Sigmoid colon (tissue), 6 donors: ENCODE measurements at regions not wholly inside any gene's neighbourhood (a gene's known extent, or its start where the extent isn't known, plus 50 kb on each side); places are given as distances from the start of the nearest gene placed in this dataset.
A peak's percentile ranks its signal among the peaks of the same experiment; 100 is the strongest.
"Not testable (repeated sequence)": the region's sequence is repeated elsewhere in the genome, so short reads cannot be mapped to it uniquely, and the experiment has no call there.

Source experiments
- DNase-seq: peaks from one replicate; pipeline ENCODE4 v3.0.0-alpha.2; 2019
- H3K27ac ChIP-seq, 4 donors: fragments of 200-600 bp; sonication (generic); one replicate each; pipeline ENCODE4 v1.5.1; 2016 to 2019; ENCODE audit warnings: mild to moderate bottlenecking in 1 of 4
- H3K27me3 ChIP-seq, 3 donors: fragments of 200-600 bp; sonication (generic); one replicate each; pipeline ENCODE4 v1.5.1; 2019; ENCODE audit warnings: mild to moderate bottlenecking in 1 of 3
- H3K36me3 ChIP-seq, 4 donors: fragments of 200-600 bp; sonication (generic); one replicate each; pipeline ENCODE4 v1.5.1; 2016 to 2019
- H3K4me1 ChIP-seq, 4 donors: fragments of 200-600 bp; sonication (generic); one replicate each; pipeline ENCODE4 v1.5.1; 2017 to 2019
- H3K4me3 ChIP-seq, 4 donors: fragments of 200-600 bp; sonication (generic); one replicate each; pipeline ENCODE4 v1.5.1; 2017 to 2019; ENCODE audit warnings: mild to moderate bottlenecking in 2 of 4, moderate library complexity in 1 of 4
- H3K9me3 ChIP-seq, 4 donors: fragments of 200-600 bp in 3 of 4; sonication (generic) in 3 of 4; one replicate each; pipeline versions ENCODE4 v1.5.1 to v1.6.1; 2013 to 2019
- EP300 ChIP-seq, 4 donors: sonication (generic); formaldehyde crosslinking; IDR thresholded peaks; one replicate each; pipeline ENCODE4 v1.6.1; 2017; ENCODE audit warnings: antibody characterized with exemption in 4 of 4
- POLR2A ChIP-seq, 2 donors: fragments of 450-650 bp; IDR thresholded peaks; one replicate each; pipeline ENCODE4 v1.6.1; 2016; ENCODE audit warnings: antibody characterized with exemption in 2 of 2, mild to moderate bottlenecking in 2 of 2, moderate library complexity in 2 of 2
- POLR2AphosphoS5 ChIP-seq, 4 donors: sonication (generic); formaldehyde crosslinking; IDR thresholded peaks; one replicate each; pipeline ENCODE4 v1.6.1; 2017; ENCODE audit warnings: antibody characterized with exemption in 4 of 4
- WGBS, 2 donors: extraction: QIAGEN DNeasy Blood & Tissue Kit; methylation state at CpG; one replicate each; pipeline ENCODE4 v1.1.7; 2013; 5-methylcytosine and 5-hydroxymethylcytosine counted together
- intact Hi-C: fragments of 100-400 bp; cut with DNase I; formaldehyde crosslinking; loops from one replicate; pipeline ENCODE4 v1.15.1; 2023
- TF ChIP-seq, protein P1 (sequence below), 4 experiments: fragments of 450-650 bp in 3 of 4; fragments of 200-600 bp in 1 of 4; IDR thresholded peaks; one replicate each; pipeline ENCODE4 v1.5.1; 2016 to 2019; ENCODE audit warnings: antibody characterized with exemption in 4 of 4, mild to moderate bottlenecking in 3 of 4, moderate library complexity in 2 of 4
- donor health status: healthy with polysubstance abuse.
- donor health status: healthy.

DNA sequence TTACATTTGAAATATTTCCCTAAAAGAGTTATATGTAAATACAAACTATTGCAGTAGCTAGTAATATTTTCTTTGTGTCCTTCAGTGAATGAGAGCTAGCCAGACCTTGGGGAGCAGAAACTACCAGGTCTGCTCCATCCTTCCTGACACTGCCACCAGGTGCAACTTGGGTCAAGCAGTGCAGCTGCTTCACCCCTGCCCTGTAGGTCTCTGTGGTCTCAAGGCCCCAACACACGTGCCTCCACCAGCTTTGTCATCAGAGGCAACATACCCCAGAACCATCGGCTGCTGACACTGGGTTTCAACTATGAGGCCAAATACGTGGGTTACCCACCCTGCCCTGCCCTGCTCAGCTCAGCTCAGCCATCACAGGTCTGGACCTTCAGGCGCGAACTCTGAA lies 181.6 kb downstream of the FCRL5 start:
- Histone ChIP-seq H3K27me3 (no peaks in the 10 kb centered on the region), H3K27ac (no peak overlapping the region), H3K4me3 (no peak overlapping the region), H3K9me3 (no peaks in the 10 kb centered on the region), H3K36me3 (no peaks in the 10 kb centered on the region), H3K4me1 (no peaks in the 10 kb centered on the region)
- intact Hi-C loops, result no loop called here
- DNase-seq, result no peak
- TF ChIP-seq POLR2AphosphoS5 (IDR thresholded peaks at IDR 0.05), result no peak
- no peak for TF ChIP-seq EP300 (IDR thresholded peaks at IDR 0.05)
- TF ChIP-seq, protein P1, sequence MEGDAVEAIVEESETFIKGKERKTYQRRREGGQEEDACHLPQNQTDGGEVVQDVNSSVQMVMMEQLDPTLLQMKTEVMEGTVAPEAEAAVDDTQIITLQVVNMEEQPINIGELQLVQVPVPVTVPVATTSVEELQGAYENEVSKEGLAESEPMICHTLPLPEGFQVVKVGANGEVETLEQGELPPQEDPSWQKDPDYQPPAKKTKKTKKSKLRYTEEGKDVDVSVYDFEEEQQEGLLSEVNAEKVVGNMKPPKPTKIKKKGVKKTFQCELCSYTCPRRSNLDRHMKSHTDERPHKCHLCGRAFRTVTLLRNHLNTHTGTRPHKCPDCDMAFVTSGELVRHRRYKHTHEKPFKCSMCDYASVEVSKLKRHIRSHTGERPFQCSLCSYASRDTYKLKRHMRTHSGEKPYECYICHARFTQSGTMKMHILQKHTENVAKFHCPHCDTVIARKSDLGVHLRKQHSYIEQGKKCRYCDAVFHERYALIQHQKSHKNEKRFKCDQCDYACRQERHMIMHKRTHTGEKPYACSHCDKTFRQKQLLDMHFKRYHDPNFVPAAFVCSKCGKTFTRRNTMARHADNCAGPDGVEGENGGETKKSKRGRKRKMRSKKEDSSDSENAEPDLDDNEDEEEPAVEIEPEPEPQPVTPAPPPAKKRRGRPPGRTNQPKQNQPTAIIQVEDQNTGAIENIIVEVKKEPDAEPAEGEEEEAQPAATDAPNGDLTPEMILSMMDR (IDR thresholded peaks at IDR 0.05), result no peak
- TF ChIP-seq POLR2A (IDR thresholded peaks at IDR 0.05), result no peak
- 78 to 87% methylated on average over 5 of the region's 5 CpGs for WGBS, 2 donors

DNA sequence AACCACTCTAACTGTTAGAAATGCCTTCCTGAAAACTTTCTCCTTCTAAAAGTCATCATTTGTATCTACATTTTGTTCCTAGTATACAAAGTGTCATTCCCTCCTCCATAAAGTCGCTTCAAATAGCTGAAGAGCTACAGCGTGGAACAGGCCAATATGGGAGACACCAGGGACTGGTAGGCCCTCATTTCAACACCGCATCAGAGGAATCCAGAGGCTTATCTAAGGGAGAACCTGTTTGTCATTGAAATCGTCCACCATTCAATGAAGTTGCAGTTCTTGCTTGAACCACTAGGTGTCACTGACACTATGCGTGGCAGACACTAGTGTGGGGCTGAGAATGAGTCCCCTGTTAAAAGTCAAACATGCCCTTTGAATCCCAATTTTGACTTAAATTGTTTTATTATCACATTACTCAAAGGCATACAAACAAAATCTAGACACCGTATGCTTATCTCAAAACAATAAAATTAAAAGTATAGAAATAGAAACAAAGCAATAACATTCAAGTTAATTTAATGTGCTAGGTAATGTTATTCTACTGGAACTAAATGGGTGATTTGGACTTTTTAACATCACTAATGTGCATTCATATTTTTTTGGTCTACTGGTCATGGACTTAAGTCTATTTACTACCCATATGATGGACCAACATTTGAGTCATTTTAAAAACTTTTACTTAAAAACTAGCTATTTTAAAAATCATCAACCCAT lies 182.3 kb downstream of the FCRL5 start:
- no peaks in the 10 kb centered on the region for H3K9me3 ChIP-seq
- intact Hi-C loops, result loop anchor here (2.0 kb wide), 1 partner anchor 119 kb away; no protein-coding TSS in a partner anchor
- H3K4me1 ChIP-seq, result no peaks in the 10 kb centered on the region
- no peak overlapping the region for H3K27ac ChIP-seq
- H3K4me3 ChIP-seq, result no peak overlapping the region
- no peaks in the 10 kb centered on the region for H3K27me3 ChIP-seq
- WGBS, 2 donors, result 2 to 9% methylated on average over 6 of the region's 6 CpGs
- no peak for DNase-seq
- no peak for TF ChIP-seq POLR2A (IDR thresholded peaks at IDR 0.05)
- no peak for TF ChIP-seq POLR2AphosphoS5 (IDR thresholded peaks at IDR 0.05)
- TF ChIP-seq, protein P1 (IDR thresholded peaks at IDR 0.05), result peak; percentile 30 to 95 (median 77)
- no peaks in the 10 kb centered on the region for H3K36me3 ChIP-seq

DNA sequence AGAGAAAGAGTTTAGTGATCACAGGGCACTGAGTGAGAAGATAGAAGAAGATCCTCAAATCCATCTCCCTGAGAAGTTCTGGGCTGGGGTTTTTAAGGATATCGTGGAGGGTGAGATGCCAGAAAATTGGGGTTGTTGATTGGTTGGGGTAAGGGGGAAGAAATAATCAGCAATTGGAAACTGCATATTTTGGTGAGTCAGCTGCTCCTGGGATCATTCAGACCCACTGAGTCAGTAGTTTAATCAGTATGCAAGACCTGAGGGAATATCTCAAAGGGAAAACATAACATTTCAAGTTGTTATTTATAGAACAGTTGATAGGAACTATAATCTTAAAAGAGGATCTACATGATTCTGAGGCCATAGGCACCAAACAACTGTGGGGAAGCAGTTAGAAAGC lies 183.4 kb downstream of the FCRL5 start:
- H3K9me3 ChIP-seq, H3K36me3 ChIP-seq, H3K27me3 ChIP-seq, DNase-seq, H3K4me3 ChIP-seq, H3K27ac ChIP-seq, H3K4me1 ChIP-seq: not testable (repeated sequence)
- intact Hi-C loops, result loop anchor here (2.0 kb wide), 1 partner anchor 120 kb away; no protein-coding TSS in a partner anchor
- 92 to 100% methylated on average over 1 of the region's 1 CpG for WGBS, 2 donors

DNA sequence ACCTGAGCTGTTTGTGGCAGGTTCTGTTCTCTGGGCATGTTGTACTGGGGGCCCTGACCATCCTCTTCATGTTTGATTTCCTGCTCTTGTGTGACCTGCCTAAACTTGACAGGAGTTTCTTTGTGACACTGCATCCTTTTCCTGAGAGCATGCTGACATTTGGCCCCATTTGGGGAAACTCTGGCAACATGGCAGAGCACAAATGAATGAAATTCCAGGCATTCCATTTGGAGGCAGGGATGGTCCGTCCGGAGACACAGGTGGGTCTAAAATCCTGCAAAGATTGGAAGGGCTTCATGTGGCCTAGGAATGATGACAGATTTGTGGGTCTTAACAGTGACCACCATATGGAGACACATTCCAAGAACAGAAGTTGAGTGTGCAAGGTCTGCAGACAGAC lies 184.0 kb downstream of the FCRL5 start:
- Histone ChIP-seq H3K4me1 (no peaks in the 10 kb centered on the region), H3K9me3 (no peaks in the 10 kb centered on the region), H3K27me3 (no peaks in the 10 kb centered on the region), H3K4me3 (no peak overlapping the region), H3K36me3 (no peaks in the 10 kb centered on the region), H3K27ac (no peak overlapping the region)
- no peak for DNase-seq
- TF ChIP-seq, protein P1 (IDR thresholded peaks at IDR 0.05), result no peak
- TF ChIP-seq POLR2AphosphoS5 (IDR thresholded peaks at IDR 0.05), result no peak
- intact Hi-C loops, result loop anchor here (2.0 kb wide), 1 partner anchor 120 kb away; no protein-coding TSS in a partner anchor
- WGBS, 2 donors, result 74 to 82% methylated on average over 2 of the region's 2 CpGs

DNA sequence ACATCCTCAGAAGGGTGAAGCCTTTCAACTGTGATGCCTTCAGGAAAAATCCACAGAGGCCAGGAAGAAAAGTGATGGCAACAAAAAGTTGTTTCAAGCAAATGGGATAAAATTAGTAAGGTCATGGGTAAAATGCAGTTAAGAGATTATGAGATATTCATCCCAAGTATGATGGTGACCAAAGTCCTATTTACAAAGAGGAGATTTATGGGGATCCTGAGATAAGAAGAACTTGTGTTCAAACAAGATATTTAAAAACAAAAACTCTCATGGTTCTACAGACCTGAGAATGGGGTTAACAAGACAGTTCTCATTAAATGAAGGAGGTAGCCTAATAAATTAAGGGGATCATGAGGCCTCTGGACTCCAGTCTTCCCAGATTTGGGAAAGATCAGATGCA lies 184.4 kb downstream of the FCRL5 start:
- no peak for TF ChIP-seq EP300 (IDR thresholded peaks at IDR 0.05)
- no peak for TF ChIP-seq POLR2AphosphoS5 (IDR thresholded peaks at IDR 0.05)
- no peak for TF ChIP-seq POLR2A (IDR thresholded peaks at IDR 0.05)
- TF ChIP-seq, protein P1 (IDR thresholded peaks at IDR 0.05), result no peak
- no peak overlapping the region for H3K27ac ChIP-seq
- no peak for DNase-seq
- H3K9me3 ChIP-seq, result no peaks in the 10 kb centered on the region
- H3K4me1 ChIP-seq, result no peaks in the 10 kb centered on the region
- H3K27me3 ChIP-seq, result no peaks in the 10 kb centered on the region
- intact Hi-C loops, result loop anchor here (2.0 kb wide), 1 partner anchor 121 kb away; no protein-coding TSS in a partner anchor
- no peaks in the 10 kb centered on the region for H3K36me3 ChIP-seq
- no peak overlapping the region for H3K4me3 ChIP-seq
